NB4 (cell line): ENCODE measurements at regions not wholly inside any gene's neighbourhood (a gene's known extent, or its start where the extent isn't known, plus 50 kb on each side); places are given as distances from the start of the nearest gene placed in this dataset.
A peak's percentile ranks its signal among the peaks of the same experiment; 100 is the strongest.

Source experiments
- DNase-seq: peaks from one replicate; pipeline ENCODE4 v3.0.0; 2010; ENCODE audit warnings: low read depth
- H3K4me3 ChIP-seq: one replicate; pipeline ENCODE4 v1.5.1; 2011; ENCODE audit warnings: mild to moderate bottlenecking, low read depth, low read length, moderate library complexity
- MYC ChIP-seq: IDR thresholded peaks from 2 replicates; pipeline ENCODE4 v1.6.1; 2011; ENCODE audit warnings: low read depth, low read length
- POLR2A ChIP-seq: IDR thresholded peaks from 2 replicates; pipeline ENCODE4 v1.6.1; 2011; ENCODE audit warnings: mild to moderate bottlenecking; ENCODE audit not compliant: insufficient read length; ENCODE audit errors: extremely low read depth
- TF ChIP-seq, protein P1 (sequence below): IDR thresholded peaks from one replicate; pipeline ENCODE4 v1.5.1; 2012; ENCODE audit warnings: low read depth, low read length
- TF ChIP-seq, protein P2 (sequence below): IDR thresholded peaks from 2 replicates; pipeline ENCODE4 v1.6.1; 2011; ENCODE audit warnings: low read depth, low read length

DNA sequence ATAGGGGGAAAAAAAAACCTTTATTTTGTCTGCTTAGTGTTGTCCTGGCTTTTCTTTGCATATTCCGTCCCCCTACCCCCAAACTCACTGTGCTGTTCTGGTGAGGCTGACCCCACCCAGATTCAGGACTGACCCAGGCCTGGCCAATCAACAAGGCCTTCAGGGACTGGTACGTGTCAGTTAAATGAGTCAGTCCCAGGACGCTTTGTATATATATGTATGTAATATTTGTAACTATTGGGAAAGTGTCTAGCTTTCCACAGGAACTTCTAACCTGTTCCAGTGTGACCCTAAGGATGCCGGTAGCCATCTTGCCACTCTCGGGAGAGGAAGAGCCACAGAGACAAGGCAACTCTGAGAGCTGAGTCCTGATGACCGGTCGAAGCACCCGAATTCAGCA lies 107.4 kb downstream of the VCPKMT start:
- DNase-seq: peak; percentile 38
- TF ChIP-seq POLR2A: no peak
- TF ChIP-seq, protein P1, sequence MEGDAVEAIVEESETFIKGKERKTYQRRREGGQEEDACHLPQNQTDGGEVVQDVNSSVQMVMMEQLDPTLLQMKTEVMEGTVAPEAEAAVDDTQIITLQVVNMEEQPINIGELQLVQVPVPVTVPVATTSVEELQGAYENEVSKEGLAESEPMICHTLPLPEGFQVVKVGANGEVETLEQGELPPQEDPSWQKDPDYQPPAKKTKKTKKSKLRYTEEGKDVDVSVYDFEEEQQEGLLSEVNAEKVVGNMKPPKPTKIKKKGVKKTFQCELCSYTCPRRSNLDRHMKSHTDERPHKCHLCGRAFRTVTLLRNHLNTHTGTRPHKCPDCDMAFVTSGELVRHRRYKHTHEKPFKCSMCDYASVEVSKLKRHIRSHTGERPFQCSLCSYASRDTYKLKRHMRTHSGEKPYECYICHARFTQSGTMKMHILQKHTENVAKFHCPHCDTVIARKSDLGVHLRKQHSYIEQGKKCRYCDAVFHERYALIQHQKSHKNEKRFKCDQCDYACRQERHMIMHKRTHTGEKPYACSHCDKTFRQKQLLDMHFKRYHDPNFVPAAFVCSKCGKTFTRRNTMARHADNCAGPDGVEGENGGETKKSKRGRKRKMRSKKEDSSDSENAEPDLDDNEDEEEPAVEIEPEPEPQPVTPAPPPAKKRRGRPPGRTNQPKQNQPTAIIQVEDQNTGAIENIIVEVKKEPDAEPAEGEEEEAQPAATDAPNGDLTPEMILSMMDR: no peak
- TF ChIP-seq, protein P2, sequence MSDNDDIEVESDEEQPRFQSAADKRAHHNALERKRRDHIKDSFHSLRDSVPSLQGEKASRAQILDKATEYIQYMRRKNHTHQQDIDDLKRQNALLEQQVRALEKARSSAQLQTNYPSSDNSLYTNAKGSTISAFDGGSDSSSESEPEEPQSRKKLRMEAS: no peak
- TF ChIP-seq MYC: no peak
- H3K4me3 ChIP-seq: no peak overlapping the region

DNA sequence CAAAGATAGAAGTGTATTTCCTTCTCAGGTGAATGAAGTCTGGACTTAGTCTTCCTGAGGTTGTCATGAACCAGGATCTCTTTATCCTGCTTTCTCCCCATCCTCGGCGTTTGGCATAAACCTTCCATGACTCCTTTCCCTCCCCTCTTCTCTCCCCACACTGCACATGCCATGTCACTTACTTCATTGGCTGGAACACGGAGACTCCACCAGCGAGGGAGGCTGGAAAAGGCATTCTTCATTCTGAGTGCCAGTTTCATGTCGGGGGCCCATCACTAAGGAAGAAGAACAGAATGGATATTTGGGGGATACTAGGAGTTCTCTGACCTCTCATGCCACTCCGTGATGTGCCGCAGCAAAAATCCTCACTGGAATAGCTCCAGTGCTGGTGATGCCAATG lies 105.6 kb downstream of the VCPKMT start:
- TF ChIP-seq POLR2A (no peak), MYC (no peak)
- TF ChIP-seq, protein P1: no peak
- TF ChIP-seq, protein P2: no peak
- H3K4me3 ChIP-seq: no peak overlapping the region
- DNase-seq: no peak

DNA sequence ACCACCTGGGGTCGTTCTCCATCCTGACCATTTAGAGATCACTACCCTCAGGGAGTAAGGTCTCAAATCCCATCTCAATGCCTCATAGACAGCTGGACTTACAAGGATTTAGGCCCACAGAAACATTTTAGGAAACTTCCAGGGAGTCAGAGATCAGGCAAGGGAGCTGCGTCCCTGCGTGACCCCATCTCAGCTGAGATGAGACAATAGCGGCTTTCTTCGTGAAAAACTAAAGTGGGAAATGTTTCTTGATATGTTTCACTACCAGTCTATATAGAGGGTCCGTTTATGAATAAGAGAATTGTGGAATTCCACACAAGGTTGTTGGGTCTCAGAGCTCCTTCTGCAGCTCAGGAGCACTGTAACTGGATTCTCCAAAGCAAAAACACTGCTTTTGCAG lies 105.1 kb downstream of the VCPKMT start:
- DNase-seq: no peak
- TF ChIP-seq, protein P1: no peak
- no peak for TF ChIP-seq POLR2A
- no peak for TF ChIP-seq MYC
- TF ChIP-seq, protein P2: no peak
- H3K4me3 ChIP-seq: no peak overlapping the region

DNA sequence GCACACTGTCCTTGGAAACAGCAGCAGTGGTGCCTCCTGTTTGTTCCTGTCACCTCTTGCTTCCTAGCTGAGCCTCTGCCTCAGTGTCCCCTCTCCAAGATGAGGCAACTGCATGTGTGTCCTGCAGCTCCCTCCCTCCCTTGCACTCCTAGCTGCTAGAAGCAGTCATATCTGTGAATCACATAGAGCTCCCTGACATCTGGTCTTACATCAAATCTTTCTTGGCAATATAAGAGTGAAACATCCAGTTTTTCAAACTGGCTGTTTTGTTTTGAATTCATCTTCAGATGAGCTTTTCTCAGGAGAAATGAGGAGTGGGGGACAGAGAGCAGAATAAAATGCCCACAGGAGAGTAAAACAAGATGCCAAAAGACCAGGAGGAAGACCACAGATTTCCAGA lies 103.7 kb downstream of the VCPKMT start:
- TF ChIP-seq MYC: no peak
- TF ChIP-seq, protein P1: no peak
- TF ChIP-seq, protein P2: no peak
- TF ChIP-seq POLR2A: no peak
- DNase-seq: no peak
- H3K4me3 ChIP-seq: no peak overlapping the region

DNA sequence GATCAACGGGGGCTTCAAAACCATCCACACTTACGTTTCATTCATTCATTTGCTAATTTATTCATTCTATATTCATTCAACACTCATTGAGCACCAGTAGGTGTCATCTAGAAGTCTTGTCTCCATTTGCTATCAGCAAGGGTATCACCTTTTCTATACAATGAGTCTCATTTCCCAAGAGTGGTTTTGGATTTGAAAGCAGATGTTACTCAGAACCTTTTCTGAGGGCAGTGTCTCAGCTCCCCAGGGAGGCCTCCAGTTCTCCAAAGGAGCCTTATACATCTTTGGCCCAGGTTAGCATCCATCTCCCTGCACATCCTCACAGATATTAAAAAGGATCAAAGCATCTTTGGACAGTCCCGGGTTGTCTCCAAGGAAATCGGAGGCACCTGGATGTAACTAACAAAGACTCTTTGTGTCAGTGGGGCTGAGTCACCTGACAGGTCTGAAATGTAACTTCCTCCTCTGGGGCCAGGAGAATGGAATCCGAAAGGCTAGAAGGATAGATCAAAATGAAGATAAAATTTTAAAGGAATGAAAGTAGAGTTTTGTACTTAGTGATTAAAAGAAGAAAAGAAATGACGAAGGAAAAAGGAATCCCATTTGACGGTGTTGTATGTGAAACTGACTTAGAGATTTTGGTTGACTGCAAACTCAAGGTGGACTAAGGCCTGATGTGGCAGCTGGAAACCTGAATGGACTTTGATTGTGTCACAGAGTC lies 103.0 kb downstream of the VCPKMT start:
- TF ChIP-seq POLR2A: no peak
- TF ChIP-seq, protein P1: no peak
- no peak for TF ChIP-seq MYC
- TF ChIP-seq, protein P2: no peak
- DNase-seq: no peak
- H3K4me3 ChIP-seq: no peak overlapping the region
